ENCODE measurements at regions not wholly inside any gene's neighbourhood (a gene's known extent, or its start where the extent isn't known, plus 50 kb on each side); places are given as distances from the start of the nearest gene placed in this dataset.

DNA sequence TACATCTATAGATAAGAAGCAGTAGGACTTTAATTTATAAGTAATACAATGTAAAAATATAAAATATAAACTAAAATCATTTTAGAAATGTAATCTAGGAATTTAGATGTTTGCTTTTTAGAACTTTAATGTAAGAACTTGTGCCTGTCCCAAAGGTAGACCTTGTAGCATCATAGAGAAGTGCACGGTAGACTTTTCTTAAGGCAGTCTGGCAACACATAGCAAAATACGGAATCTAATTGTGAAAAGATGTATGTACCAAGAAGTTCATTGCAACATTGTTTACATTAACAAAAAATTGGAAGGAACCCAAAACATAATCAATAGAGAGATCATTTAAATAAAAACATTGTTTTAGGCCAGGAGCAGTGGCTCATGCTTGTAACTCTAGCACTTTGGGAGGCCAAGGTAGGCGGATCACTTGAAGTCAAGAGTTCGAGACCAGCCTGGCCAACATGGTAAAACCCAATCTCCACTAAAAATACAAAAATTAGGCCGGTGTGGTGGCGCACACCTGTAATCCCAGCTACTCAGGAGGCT is 84.6 kb upstream of the SMIM15 start:
- TF ChIP-seq, protein P1, sequence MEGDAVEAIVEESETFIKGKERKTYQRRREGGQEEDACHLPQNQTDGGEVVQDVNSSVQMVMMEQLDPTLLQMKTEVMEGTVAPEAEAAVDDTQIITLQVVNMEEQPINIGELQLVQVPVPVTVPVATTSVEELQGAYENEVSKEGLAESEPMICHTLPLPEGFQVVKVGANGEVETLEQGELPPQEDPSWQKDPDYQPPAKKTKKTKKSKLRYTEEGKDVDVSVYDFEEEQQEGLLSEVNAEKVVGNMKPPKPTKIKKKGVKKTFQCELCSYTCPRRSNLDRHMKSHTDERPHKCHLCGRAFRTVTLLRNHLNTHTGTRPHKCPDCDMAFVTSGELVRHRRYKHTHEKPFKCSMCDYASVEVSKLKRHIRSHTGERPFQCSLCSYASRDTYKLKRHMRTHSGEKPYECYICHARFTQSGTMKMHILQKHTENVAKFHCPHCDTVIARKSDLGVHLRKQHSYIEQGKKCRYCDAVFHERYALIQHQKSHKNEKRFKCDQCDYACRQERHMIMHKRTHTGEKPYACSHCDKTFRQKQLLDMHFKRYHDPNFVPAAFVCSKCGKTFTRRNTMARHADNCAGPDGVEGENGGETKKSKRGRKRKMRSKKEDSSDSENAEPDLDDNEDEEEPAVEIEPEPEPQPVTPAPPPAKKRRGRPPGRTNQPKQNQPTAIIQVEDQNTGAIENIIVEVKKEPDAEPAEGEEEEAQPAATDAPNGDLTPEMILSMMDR (IDR thresholded peaks at IDR 0.05): no peak
- no peak for TF ChIP-seq POLR2A (IDR thresholded peaks at IDR 0.05)
